Erythroblast (primary cell): ENCODE measurements at regions not wholly inside any gene's neighbourhood (a gene's known extent, or its start where the extent isn't known, plus 50 kb on each side); places are given as distances from the start of the nearest gene placed in this dataset.

Experiments used
- DNase-seq, 2 experiments: peaks; one replicate each; lab custom pipeline; 2025; lab: John Stamatoyannopoulos, UW
- GATA1 ChIP-seq: IDR thresholded peaks from 2 replicates; pipeline ENCODE4 v1.6.1; 2011; ENCODE audit warnings: low read depth, mild to moderate bottlenecking, control low read depth, low read length, moderate library complexity
- POLR2A ChIP-seq: IDR thresholded peaks from 2 replicates; pipeline ENCODE4 v1.6.1; 2011; ENCODE audit warnings: mild to moderate bottlenecking, low read length

DNA sequence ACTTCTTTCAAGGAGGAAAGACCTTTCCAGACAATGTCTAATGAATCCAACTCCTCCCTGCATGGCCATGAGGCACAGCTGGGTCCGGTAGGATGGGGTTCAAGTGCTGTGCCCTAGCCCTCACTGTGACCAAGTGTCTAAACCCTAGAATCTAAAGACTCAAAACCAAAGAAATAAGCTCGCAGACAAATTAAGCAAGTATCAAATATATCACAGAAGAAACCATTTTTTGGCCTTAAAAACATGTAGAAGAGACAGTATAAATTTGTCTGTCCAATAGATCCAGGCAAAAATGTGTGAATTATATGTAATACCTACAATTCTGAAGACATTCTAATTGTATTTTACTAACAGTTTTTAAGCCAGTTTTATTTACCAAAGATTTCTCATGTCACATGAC lies 56.4 kb upstream of the WDR17 start:
- no peak for TF ChIP-seq POLR2A
- TF ChIP-seq GATA1: no peak
- DNase-seq: no peak

DNA sequence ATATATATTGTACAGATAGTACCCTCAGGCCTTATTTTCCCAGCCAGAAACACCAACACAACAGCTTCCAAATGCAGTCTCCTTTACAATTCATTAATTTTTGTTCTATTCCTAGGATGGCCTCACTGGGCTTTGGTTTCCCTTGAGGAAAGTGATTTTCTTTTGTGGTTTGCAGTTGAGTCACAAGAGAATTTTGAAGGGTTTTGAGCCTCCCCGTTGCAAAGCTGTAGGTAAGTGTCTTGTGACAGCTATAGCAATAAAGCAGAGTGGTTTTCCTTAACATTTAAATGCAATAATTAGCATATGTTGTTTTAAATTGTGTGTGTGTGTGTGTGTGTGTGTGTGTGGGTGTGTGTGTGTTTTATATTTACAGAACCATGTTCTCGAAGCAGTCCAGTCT lies 54.1 kb upstream of the WDR17 start:
- no peak for TF ChIP-seq POLR2A
- TF ChIP-seq GATA1: no peak
- no peak for DNase-seq

DNA sequence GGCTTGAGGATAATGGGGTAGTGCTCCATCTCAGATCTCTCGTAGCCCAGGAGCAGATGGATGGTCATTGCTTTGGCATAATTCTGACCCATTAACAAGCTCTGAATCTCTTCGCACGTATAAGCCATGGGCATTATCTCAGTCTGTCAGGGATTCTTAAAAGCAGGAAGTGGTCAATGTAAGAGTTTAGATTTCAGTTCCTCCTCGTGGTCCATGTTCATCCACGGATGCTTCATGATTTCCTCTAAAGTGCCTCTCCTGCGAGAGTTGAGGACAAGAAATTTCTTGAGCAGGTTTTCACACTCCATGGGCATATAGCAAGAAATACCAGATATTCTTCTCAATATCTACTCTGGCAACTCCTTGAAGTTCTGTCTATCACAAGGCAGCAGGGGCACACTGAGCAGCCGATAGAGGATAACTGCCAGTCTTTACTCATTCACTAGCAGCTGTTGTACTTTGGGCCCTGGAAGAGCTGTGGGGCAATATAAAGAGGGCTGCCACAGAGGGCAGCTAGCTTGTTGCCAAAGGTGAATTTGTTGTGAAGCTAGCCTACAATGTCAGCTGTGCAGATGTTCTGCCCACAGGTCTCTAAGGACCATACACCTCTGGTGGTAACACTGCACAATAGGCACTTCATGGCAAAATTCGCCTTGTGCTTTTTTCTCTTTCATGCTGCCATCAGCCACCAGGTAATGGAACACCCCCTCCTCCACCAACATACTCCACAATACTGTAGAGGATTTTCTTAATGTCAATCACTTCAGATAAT lies 52.0 kb upstream of the WDR17 start:
- no peak for DNase-seq
- no peak for TF ChIP-seq POLR2A
- no peak for TF ChIP-seq GATA1

DNA sequence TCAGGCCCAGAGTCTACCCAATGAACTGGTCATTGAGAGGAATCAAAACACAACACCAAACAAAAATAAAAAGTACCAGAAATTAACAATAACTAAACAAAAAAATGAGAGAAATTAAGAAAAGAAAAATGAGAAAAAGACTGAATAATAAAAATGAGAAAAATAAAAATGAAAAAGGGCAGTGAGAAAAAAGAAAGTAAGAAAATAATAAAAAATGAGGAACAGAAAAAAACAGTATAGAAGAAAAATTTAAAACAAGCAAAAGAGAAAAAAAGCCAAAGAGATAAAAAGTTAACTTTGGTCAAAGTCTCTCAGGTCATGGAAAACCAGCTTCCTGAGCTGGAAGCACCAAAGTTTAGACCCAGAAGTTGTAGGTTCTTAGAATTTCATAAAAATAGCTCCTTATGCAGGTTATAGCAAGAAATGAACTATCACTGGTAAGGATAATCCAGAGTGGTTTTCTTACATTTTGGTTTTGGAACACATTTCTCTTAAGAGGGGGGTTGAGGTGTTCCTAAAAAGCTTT lies 51.0 kb upstream of the WDR17 start:
- DNase-seq: no peak
- no peak for TF ChIP-seq GATA1
- TF ChIP-seq POLR2A: no peak
